GM20000 (cell line): ENCODE measurements at regions not wholly inside any gene's neighbourhood (a gene's known extent, or its start where the extent isn't known, plus 50 kb on each side); places are given as distances from the start of the nearest gene placed in this dataset.

ENCODE experiments used
- DNase-seq: peaks from one replicate; pipeline ENCODE4 v3.0.0; 2012; ENCODE audit warnings: low spot score
- TF ChIP-seq, protein P1 (sequence below): IDR thresholded peaks from 2 replicates; pipeline ENCODE4 v1.5.1; 2012; ENCODE audit warnings: mild to moderate bottlenecking, control low read depth; ENCODE audit errors: extremely low read depth, missing control alignments

DNA sequence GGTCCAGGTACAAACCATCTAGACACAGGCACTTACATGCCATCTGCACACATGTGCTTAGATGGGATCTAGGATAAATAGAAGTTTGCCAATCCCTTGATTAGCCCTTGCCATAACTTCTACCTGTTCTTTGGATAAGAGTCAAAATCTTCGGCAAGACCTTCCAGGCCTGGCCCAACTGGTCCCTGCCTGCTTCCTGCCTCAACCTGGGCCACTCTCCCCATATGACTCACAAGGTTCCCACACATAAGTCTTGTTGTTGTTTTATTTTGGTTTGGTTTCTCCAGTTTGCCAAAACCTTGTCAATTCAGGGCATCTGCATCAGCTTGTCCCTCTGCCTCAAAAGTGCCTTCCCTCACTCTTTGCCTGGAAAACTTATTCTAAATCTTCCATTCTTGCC is 95.3 kb upstream of the XYLT1 start:
- TF ChIP-seq, protein P1, sequence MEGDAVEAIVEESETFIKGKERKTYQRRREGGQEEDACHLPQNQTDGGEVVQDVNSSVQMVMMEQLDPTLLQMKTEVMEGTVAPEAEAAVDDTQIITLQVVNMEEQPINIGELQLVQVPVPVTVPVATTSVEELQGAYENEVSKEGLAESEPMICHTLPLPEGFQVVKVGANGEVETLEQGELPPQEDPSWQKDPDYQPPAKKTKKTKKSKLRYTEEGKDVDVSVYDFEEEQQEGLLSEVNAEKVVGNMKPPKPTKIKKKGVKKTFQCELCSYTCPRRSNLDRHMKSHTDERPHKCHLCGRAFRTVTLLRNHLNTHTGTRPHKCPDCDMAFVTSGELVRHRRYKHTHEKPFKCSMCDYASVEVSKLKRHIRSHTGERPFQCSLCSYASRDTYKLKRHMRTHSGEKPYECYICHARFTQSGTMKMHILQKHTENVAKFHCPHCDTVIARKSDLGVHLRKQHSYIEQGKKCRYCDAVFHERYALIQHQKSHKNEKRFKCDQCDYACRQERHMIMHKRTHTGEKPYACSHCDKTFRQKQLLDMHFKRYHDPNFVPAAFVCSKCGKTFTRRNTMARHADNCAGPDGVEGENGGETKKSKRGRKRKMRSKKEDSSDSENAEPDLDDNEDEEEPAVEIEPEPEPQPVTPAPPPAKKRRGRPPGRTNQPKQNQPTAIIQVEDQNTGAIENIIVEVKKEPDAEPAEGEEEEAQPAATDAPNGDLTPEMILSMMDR = no peak
- DNase-seq = no peak

DNA sequence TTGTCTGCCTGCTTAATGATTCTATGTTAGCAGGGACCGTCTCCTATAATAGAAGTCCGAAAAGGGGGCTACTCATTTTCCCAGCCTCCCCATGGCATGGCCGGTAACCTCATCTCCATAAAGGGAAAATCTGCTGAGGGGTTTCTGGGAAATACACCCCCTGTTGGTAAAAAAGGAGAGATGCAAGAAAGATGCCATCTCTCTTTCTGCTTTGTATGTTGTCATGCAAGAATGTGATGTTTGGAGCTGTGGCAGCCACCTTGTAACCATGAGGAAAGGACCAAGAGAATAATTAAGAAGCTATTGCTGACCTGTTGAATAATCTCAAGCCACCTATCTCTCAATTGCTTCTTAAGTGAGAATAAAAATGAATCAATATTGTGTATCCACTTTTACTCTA is 94.8 kb upstream of the XYLT1 start:
- TF ChIP-seq, protein P1 = no peak
- no peak for DNase-seq

DNA sequence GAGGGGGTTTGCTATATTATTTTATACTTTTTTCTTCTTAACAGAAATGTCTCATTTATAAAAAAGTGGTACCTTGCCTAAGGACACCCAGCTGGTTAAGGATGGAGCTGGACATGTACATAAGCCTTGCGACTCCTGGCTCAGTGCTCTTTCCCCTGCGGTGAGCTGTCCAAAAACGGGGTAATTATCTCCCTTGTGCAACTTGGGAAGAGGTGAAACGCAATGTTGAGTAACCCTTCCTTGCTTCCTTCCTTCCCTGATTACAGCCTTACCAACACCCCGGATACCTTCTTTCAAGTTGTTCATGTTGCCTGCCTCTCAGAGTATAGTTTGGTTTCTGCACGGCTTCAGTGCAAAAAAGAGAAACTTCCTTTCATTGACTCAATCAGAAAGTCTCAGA is 94.1 kb upstream of the XYLT1 start:
- DNase-seq = no peak
- TF ChIP-seq, protein P1 = no peak

DNA sequence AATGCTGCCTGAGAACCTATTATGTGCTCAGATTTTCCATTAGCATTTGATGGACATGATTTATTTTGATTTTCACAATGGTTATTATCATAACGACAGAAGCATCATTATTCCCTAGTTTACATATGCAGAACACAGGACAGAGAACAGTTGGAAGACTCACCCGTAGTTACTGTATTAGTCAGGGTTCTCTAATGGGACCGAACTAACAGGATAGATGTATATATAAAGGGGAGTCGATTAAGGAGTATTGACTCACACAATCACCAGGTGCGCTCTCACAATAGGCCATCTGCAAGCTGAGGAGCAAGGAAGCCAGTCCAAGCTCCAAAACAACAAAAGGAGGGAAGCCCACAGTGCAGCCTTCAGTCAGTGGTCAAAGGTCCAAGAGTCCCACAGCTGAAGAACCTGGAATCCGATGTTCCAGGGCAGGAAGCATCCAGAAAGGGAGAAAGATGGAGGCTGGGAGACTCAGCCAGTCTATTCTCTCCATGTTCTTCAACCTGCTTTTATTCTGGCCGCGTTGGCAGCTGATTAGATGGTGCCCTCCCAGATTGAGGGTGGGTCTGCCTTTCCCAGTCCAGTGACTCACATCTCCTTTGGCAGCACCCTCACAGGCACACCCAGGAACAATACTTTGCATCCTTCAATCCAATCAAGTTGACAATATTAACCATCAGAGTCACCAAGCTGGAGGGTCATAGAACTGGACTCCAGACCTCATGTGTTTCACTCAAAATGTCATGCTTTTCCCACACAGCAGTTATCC is 92.7 kb upstream of the XYLT1 start:
- TF ChIP-seq, protein P1 = no peak
- no peak for DNase-seq

DNA sequence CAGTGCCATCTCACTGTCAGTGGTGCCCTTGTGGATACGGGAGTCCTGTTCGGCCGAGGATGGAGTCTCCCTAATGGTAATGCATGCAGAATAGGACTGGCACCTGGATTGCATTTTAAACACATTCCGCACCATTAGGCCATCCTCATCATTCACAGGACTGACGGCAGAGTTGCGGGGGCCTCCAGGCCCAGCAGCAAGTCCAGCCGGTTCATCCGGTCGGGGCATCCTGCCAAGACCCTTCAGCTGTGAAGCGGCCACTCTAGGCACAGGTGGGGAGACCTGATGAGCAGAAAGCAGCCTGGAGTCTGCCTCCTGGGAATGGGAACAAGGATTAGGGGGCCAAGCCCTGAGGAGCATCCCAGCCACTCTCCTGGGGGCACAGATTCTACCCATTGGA is 90.3 kb upstream of the XYLT1 start:
- TF ChIP-seq, protein P1 = no peak
- DNase-seq = no peak

DNA sequence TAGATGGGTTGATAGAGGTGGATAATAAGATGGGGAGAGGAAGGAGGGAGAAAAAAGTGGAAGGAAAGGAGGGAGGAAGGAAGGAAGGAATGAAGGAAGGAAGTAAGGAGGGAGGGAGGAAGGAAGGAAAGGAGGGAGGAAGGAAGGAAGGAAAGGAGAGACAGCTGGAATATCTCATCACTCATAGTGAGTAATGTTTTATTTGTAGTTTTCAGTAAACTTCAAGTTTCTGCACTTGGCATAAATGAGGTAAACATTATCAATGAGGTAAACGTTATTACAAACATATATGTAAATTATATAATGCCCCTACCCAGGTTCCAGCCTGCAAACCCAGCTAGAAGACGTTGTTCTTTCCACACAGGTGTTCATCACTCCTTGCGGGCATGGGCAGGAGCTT is 89.8 kb upstream of the XYLT1 start:
- DNase-seq = no peak
- TF ChIP-seq, protein P1 = no peak

DNA sequence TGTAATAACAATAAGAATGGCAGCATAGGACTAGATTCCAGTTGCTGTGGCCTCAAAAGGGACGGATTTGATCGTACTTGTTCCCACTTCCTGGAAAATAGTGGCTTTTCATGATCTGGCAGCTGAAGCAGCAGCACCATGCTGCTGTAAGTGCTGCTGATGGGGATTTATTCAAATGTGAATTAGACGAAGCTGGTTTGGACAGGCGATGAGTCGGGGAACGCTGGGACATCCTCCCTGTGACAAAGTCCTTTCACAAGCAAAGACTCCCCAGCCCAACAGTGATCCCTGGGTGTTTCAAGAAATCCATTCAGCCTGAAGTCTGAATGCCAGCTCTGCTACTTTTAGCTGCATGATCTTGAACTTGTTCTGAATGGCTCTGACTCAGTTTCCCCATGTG is 88.6 kb upstream of the XYLT1 start:
- TF ChIP-seq, protein P1 = no peak

More for the DNA sequence above, 88.6 kb upstream of the XYLT1 start:
- no peak for DNase-seq
